Activated B cell treated with CpG ODN at 0.5 μM for 24 hours (primary cell): ENCODE measurements at regions not wholly inside any gene's neighbourhood (a gene's known extent, or its start where the extent isn't known, plus 50 kb on each side); places are given as distances from the start of the nearest gene placed in this dataset.

Source experiments
- ATAC-seq: fragments of 200-7000 bp; cut with Tn5 transposase; one replicate; pipeline ENCODE4 v1.10.0; 2021; ENCODE audit warnings: low read depth, mild to moderate bottlenecking, moderate library complexity
- CTCF ChIA-PET: fragments of 350-600 bp; sonication (Branson Sonifier 250); formaldehyde crosslinking; loops from one replicate; lab custom pipeline; 2021; ENCODE audit warnings: antibody characterized with exemption; lab: Charles Lee
- POLR2A ChIA-PET: fragments of 350-600 bp; sonication (Branson Sonifier 250); formaldehyde crosslinking; loops from one replicate; lab custom pipeline; 2021; ENCODE audit warnings: antibody characterized with exemption; lab: Charles Lee
- DNase-seq: peaks from one replicate; pipeline ENCODE4 v3.0.0; 2022
- H3K27ac Mint-ChIP-seq: one replicate; pipeline ENCODE4 v1.8.0; 2020; ENCODE audit warnings: mixed read lengths
- H3K27me3 Mint-ChIP-seq: one replicate; pipeline ENCODE4 v1.8.0; 2021; ENCODE audit warnings: mixed read lengths
- H3K36me3 Mint-ChIP-seq: one replicate; pipeline ENCODE4 v1.8.0; 2021; ENCODE audit warnings: low read depth, mixed read lengths
- H3K4me1 Mint-ChIP-seq: one replicate; pipeline ENCODE4 v1.8.0; 2021; ENCODE audit warnings: mixed read lengths
- H3K4me3 Mint-ChIP-seq: one replicate; pipeline ENCODE4 v1.8.0; 2020; ENCODE audit warnings: mild to moderate bottlenecking, mixed read lengths
- H3K9me3 Mint-ChIP-seq: one replicate; pipeline ENCODE4 v1.8.0; 2020; ENCODE audit warnings: mixed read lengths
- intact Hi-C: fragments of 100-400 bp; cut with micrococcal nuclease; formaldehyde crosslinking; loops from one replicate; pipeline ENCODE4 v1.15.1; 2024
- TF ChIP-seq, protein P1 (sequence below): fragments of 200-600 bp; IDR thresholded peaks from one replicate; pipeline ENCODE4 v1.8.0; 2022; ENCODE audit warnings: antibody characterized with exemption, mild to moderate bottlenecking

DNA sequence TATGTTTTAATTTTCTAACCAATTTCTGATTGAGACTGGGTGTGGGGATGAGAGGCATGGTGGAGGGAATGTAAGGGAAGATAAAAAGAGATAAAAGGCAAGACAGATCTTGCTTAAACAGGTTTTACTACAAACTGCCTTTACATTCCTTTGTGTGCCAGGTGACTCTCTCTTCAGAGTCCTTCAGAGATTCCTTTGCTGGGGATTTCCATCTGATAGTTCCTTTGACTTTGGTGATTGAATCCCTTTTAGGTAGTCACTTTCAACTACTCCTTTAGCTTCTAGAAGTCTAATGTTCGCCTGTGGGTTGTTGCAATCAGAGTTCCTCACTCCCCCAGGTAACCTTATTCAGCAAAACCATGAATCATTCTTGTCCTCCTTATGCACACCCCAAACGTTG is 283.3 kb upstream of the MANEA start:
- DNase-seq (no peak), ATAC-seq (no peak)
- Mint-ChIP-seq H3K4me1 (no peaks in the 10 kb centered on the region), H3K4me3 (no peak overlapping the region), H3K9me3 (peaks cover 4% of the 10 kb centered on the region), H3K27me3 (no peaks in the 10 kb centered on the region), H3K27ac (no peak overlapping the region), H3K36me3 (no peaks in the 10 kb centered on the region)
- intact Hi-C loops = no loop called here
- TF ChIP-seq, protein P1, sequence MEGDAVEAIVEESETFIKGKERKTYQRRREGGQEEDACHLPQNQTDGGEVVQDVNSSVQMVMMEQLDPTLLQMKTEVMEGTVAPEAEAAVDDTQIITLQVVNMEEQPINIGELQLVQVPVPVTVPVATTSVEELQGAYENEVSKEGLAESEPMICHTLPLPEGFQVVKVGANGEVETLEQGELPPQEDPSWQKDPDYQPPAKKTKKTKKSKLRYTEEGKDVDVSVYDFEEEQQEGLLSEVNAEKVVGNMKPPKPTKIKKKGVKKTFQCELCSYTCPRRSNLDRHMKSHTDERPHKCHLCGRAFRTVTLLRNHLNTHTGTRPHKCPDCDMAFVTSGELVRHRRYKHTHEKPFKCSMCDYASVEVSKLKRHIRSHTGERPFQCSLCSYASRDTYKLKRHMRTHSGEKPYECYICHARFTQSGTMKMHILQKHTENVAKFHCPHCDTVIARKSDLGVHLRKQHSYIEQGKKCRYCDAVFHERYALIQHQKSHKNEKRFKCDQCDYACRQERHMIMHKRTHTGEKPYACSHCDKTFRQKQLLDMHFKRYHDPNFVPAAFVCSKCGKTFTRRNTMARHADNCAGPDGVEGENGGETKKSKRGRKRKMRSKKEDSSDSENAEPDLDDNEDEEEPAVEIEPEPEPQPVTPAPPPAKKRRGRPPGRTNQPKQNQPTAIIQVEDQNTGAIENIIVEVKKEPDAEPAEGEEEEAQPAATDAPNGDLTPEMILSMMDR = no peak
- CTCF ChIA-PET = no interaction called here
- POLR2A ChIA-PET = no interaction called here

DNA sequence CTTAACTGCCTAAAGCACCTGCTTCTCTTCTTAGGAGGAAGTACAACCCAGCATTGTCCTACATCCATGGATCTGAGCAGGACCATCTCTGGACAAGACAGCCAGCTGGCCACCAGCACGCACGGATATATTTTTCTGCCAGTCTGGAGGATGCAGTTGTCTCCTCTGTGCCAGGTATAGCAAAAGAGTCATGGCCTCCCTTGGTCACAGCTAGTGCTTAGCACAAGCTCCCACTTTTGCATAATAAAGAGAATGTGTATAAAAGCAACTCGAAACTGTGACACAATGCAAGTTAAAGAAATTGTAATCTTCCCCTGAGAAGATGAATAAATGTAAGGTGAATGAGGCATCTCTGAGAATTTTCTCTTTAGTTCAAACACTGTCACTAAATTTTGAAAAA is 267.8 kb upstream of the MANEA start:
- Mint-ChIP-seq H3K27ac (no peak overlapping the region), H3K27me3 (no peaks in the 10 kb centered on the region), H3K9me3 (no peaks in the 10 kb centered on the region), H3K4me3 (no peak overlapping the region), H3K4me1 (no peaks in the 10 kb centered on the region), H3K36me3 (no peaks in the 10 kb centered on the region)
- TF ChIP-seq, protein P1 = no peak
- ATAC-seq (no peak), DNase-seq (no peak)
- ChIA-PET CTCF (no interaction called here), POLR2A (no interaction called here)
- intact Hi-C loops = no loop called here

DNA sequence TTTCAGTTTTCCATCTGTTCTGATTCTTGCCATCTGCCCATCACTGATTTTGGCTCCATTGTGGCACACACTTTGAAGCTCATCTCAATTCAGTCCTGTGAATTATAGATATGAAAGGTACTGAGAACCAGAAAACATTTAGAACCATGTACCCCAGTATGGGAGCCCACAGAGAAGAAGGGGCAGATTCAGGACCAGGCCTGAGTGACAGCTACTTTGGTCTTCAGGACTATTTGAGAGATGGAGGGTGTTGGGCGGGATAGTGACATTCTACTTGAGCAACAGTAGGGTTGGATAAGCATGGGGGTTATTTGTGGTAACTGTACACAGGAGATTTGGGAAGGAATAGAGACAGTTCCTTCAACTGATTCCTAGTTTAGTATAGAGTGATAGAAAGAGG is 259.2 kb upstream of the MANEA start:
- Mint-ChIP-seq H3K9me3 (no peaks in the 10 kb centered on the region), H3K4me1 (no peaks in the 10 kb centered on the region), H3K4me3 (no peak overlapping the region), H3K27me3 (no peaks in the 10 kb centered on the region), H3K27ac (no peak overlapping the region), H3K36me3 (no peaks in the 10 kb centered on the region)
- TF ChIP-seq, protein P1 = no peak
- CTCF ChIA-PET = no interaction called here
- intact Hi-C loops = no loop called here
- ATAC-seq (no peak), DNase-seq (no peak)
- POLR2A ChIA-PET = no interaction called here

DNA sequence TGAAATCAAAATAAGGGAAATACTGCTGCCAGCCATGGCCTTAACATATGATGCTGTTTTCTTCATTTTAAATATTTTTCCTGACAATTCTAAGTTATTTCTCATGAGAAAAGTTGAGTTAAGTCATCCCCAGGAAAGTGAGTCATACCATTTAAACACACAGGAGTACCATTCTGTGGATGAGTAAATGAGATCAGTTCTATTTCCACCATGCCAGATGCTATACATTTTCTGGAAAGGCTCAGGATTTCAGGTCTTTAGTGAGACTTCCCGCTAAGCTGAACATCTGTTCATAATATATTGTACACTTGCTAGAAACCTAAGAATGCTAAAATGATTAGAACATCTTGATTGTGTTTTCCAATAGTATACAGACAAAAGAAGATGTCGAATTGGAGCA is 256.2 kb upstream of the MANEA start:
- Mint-ChIP-seq H3K27me3 (no peaks in the 10 kb centered on the region), H3K9me3 (peaks cover 3% of the 10 kb centered on the region), H3K4me1 (no peaks in the 10 kb centered on the region), H3K36me3 (no peaks in the 10 kb centered on the region), H3K4me3 (no peak overlapping the region), H3K27ac (no peak overlapping the region)
- POLR2A ChIA-PET = no interaction called here
- intact Hi-C loops = no loop called here
- TF ChIP-seq, protein P1 = no peak
- CTCF ChIA-PET = no interaction called here
- ATAC-seq (no peak), DNase-seq (no peak)

DNA sequence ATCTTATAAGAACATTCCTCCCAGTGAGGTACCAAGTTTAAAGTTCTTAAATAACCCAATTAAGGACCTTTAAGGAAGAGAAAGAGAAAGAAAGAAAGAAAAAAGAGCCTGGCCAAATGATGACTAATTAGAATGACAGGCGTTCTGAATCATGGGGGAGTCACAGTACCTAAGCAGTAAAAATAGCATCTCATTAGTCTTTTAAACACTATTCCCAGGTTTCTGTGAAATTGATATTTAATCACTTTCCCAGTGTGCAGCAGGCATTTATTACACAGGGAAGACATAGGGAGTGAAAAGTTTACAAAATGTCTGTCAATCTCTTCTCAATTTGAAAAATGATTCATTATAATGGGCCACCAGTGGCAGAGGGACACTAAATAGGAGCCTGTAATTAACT is 251.4 kb upstream of the MANEA start:
- no peak for DNase-seq
- intact Hi-C loops = no loop called here
- no peak for ATAC-seq
- no peak overlapping the region for H3K4me3 Mint-ChIP-seq
- peaks cover 3% of the 10 kb centered on the region for H3K9me3 Mint-ChIP-seq
- no peak overlapping the region for H3K27ac Mint-ChIP-seq
- no peaks in the 10 kb centered on the region for H3K4me1 Mint-ChIP-seq
- H3K27me3 Mint-ChIP-seq = no peaks in the 10 kb centered on the region
- CTCF ChIA-PET = no interaction called here
- TF ChIP-seq, protein P1 = no peak
- H3K36me3 Mint-ChIP-seq = no peaks in the 10 kb centered on the region
- POLR2A ChIA-PET = no interaction called here
